OCI-LY3 (cell line): ENCODE measurements at regions not wholly inside any gene's neighbourhood (a gene's known extent, or its start where the extent isn't known, plus 50 kb on each side); places are given as distances from the start of the nearest gene placed in this dataset.

Experiments
- EZH2phosphoT487 ChIP-seq: fragments of 200-600 bp; shearing (Covaris generic); IDR thresholded peaks from 2 replicates; pipeline ENCODE4 v1.6.1; 2018; ENCODE audit warnings: antibody characterized with exemption, mixed run types, low read depth
- TF ChIP-seq, protein P1 (sequence below): fragments of 200-600, 300-600 bp; sonication (generic); IDR thresholded peaks from 2 replicates; pipeline ENCODE4 v1.5.1; 2014; ENCODE audit warnings: antibody characterized with exemption, low read length, low read depth

DNA sequence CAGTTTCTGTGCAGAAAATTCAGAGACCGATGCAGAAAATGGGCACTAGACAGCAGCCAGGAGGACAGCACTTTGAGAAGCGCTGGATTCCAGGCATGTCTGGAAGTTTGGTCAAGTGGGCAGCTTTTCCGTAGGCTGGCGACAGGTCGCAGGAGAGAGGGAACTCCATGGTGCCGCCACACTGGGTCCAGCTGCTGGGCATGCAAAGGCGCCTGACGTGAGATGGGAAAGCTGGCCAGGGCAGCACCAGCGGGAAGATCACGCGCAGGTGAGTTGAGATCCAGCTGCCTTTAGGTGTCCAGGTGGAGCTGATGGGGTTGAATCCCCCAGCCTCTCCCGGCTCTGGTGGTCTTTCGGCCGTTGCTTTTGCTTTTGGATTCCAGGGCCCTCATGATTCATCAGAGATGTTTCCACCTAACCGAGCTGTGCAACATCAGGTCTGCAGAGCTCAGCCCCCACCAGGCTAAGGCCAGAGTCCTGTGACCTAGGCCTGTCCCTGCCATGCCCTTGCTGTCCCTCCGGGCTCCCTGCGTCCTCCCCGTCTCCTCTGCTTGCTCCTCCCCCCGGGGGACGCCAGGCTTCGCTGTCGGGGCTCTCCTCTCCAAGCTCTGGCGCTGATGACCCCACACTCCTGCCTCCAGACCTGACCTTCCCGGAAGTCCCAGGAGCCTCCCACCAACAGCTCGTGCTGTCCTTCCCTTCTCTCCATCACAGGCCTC, 1001.7 kb downstream of the BRD1 start:
- TF ChIP-seq, protein P1, sequence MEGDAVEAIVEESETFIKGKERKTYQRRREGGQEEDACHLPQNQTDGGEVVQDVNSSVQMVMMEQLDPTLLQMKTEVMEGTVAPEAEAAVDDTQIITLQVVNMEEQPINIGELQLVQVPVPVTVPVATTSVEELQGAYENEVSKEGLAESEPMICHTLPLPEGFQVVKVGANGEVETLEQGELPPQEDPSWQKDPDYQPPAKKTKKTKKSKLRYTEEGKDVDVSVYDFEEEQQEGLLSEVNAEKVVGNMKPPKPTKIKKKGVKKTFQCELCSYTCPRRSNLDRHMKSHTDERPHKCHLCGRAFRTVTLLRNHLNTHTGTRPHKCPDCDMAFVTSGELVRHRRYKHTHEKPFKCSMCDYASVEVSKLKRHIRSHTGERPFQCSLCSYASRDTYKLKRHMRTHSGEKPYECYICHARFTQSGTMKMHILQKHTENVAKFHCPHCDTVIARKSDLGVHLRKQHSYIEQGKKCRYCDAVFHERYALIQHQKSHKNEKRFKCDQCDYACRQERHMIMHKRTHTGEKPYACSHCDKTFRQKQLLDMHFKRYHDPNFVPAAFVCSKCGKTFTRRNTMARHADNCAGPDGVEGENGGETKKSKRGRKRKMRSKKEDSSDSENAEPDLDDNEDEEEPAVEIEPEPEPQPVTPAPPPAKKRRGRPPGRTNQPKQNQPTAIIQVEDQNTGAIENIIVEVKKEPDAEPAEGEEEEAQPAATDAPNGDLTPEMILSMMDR, result no peak
- no peak for TF ChIP-seq EZH2phosphoT487
